ENCODE measurements at regions not wholly inside any gene's neighbourhood (a gene's known extent, or its start where the extent isn't known, plus 50 kb on each side); places are given as distances from the start of the nearest gene placed in this dataset.
A peak's percentile ranks its signal among the peaks of the same experiment; 100 is the strongest.
"Not testable (repeated sequence)": the region's sequence is repeated elsewhere in the genome, so short reads cannot be mapped to it uniquely, and the experiment has no call there.

GRCh38 chr4:190118519-190118918, 54.2 kb downstream of the DBET start:
- DNase-seq: not testable (repeated sequence)

- not testable (repeated sequence) for DNase-seq
These were observed 54.1 kb upstream of the DUX4 start for GRCh38 chr4:190119474-190119873.

DNA sequence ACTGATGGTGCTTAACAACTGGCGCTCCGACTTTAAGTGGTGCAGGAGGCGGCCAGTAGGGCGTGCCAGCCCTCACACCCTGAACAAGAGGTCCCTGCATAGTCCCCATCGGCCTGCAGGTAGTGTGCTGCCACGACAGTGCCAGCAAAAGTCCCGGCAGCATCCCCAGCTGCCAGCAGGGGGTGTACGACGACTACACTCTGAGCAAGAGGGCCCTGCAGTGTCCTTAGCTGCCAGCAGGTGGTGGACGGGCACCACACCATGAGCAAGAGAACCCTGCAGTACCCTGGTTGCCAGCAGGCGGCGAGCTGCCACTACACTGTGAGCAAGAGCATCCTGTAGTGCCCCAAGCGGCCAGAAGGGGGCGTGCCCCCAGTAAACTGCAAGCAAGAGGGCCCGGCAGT, 53.5 kb upstream of the DUX4 start:
- DNase-seq: not testable (repeated sequence)

DNA sequence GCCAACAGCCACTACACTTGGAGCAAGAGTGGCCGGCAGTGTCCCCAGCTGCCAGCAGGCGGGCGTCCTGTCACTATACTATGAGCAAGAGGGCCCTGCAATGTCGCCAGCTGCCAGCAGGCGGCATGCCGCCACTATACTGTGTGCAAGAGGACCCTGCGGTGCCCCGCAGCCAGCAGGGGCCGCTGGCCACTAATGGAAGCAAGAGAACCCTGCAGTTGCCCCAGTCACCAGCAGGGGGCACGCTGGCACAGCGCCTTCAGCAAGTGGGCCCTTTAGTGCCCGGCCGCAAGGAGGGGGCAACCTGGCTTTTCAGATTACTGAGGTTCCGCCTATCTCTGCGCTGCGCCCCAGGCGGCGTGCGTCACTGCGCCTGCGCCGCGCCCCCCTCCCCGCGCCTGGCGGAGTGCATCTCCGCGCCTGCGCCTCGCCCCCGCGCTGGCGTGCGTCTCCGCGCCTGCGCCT, 53.0 kb upstream of the DUX4 start:
- DNase-seq: not testable (repeated sequence)

- not testable (repeated sequence) for DNase-seq
These were observed 52.4 kb upstream of the DUX4 start for GRCh38 chr4:190121076-190121671.

GRCh38 chr4:190121759-190122158, 51.8 kb upstream of the DUX4 start:
- DNase-seq: no peak

DNA sequence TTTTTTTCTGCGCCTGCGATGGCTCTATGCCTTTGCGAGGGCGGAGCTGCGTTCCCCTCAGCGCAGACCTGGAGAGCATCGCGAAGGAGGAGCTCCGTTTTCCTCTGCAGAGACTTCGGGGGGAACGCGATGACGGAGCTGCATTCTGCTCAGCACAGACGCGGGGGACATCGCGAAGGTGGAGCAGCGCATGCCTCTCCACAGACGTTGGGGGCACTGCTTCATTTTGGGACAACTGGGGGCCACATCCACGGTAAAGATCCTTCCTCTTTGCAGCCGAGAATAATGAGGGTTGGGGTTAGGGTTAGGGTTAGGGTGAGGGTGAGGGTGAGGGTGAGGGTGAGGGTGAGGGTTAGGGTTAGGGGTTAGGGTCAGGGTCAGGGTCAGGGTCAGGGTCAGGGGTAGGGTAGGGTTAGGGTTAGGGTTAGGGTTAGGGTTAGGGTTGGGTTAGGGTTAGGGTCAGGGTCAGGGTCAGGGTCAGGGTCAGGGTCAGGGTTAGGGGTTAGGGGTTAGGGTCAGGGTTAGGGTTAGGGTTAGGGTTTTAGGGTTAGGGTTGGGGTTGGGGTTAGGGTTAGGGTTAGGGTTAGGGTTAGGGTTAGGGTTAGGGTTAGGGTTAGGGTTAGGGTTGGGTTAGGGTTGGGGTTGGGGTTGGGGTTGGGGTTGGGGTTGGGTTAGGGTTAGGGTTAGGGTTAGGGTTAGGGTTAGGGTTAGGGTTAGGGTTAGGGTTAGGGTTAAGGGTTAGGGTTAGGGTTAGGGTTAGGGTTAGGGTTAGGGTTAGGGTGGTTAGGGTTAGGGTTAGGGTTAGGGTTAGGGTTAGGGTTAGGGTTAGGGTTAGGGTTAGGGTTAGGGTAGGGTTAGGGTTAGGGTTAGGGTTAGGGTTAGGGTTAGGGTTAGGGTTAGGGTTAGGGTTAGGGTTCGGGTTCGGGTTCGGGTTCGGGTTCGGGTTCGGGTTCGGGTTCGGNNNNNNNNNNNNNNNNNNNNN, 51.1 kb upstream of the DUX4 start:
- peak; percentile 0 for DNase-seq

Data from HCEC 1CT (cell line).